ENCODE measurements at regions not wholly inside any gene's neighbourhood (a gene's known extent, or its start where the extent isn't known, plus 50 kb on each side); places are given as distances from the start of the nearest gene placed in this dataset.

GRCh38 chr19:29303719-29304090 lies 90.8 kb upstream of the UQCRFS1 start:
- TF ChIP-seq CTCF (IDR thresholded peaks at IDR 0.05), result no peak
- no peak for TF ChIP-seq POLR2A (IDR thresholded peaks at IDR 0.05)
